Ascending aorta (tissue), 2 donors: ENCODE measurements at regions not wholly inside any gene's neighbourhood (a gene's known extent, or its start where the extent isn't known, plus 50 kb on each side); places are given as distances from the start of the nearest gene placed in this dataset.

Source experiments
- DNase-seq, 2 donors: peaks; one replicate each; pipeline ENCODE4 v3.0.0-alpha.2; 2019; ENCODE audit warnings: low spot score in 2 of 2
- H3K27ac ChIP-seq, 2 donors: fragments of 200-600 bp; sonication (generic); one replicate each; pipeline ENCODE4 v1.5.1; 2016 to 2017; ENCODE audit warnings: mild to moderate bottlenecking in 1 of 2
- H3K27me3 ChIP-seq: fragments of 200-600 bp; sonication (generic); one replicate; pipeline ENCODE4 v1.5.1; 2017
- H3K36me3 ChIP-seq, 2 donors: fragments of 200-600 bp; sonication (generic); one replicate each; pipeline ENCODE4 v1.5.1; 2016
- H3K4me1 ChIP-seq, 2 donors: fragments of 200-600 bp; sonication (generic); one replicate each; pipeline ENCODE4 v1.5.1; 2016 to 2017; ENCODE audit warnings: mild to moderate bottlenecking in 1 of 2
- H3K4me3 ChIP-seq, 2 donors: fragments of 200-600 bp; sonication (generic); one replicate each; pipeline ENCODE4 v1.5.1; 2016 to 2017; ENCODE audit warnings: mild to moderate bottlenecking in 1 of 2
- H3K9me3 ChIP-seq, 2 donors: fragments of 200-600 bp; sonication (generic); one replicate each; pipeline ENCODE4 v1.5.1; 2016
- CTCF ChIP-seq, 3 experiments: fragments of 200-600 bp in 2 of 3; fragments of 450-650 bp in 1 of 3; sonication (generic) in 2 of 3; IDR thresholded peaks; one replicate each; pipeline ENCODE4 v1.5.1; 2016 to 2019; ENCODE audit warnings: antibody characterized with exemption in 3 of 3, mild to moderate bottlenecking in 1 of 3, moderate library complexity in 1 of 3
- intact Hi-C: fragments of 100-400 bp; cut with DNase I; formaldehyde crosslinking; loops from one replicate; pipeline ENCODE4 v1.15.1; 2023

- Histone ChIP-seq H3K4me3 (no peak overlapping the region), H3K27me3 (no peaks in the 10 kb centered on the region), H3K9me3 (no peaks in the 10 kb centered on the region), H3K4me1 (no peaks in the 10 kb centered on the region), H3K27ac (no peak overlapping the region), H3K36me3 (no peaks in the 10 kb centered on the region)
- no peak for TF ChIP-seq CTCF (IDR thresholded peaks at IDR 0.05)
- intact Hi-C loops: no loop called here
- no peak for DNase-seq
Measured at GRCh38 chr1:213409971-213410370, 358.9 kb downstream of the RPS6KC1 start.

- H3K36me3 ChIP-seq: no peaks in the 10 kb centered on the region
- H3K4me1 ChIP-seq: no peaks in the 10 kb centered on the region
- no peaks in the 10 kb centered on the region for H3K27me3 ChIP-seq
- no peak overlapping the region for H3K4me3 ChIP-seq
- H3K9me3 ChIP-seq: no peaks in the 10 kb centered on the region
- DNase-seq: no peak
- TF ChIP-seq CTCF (IDR thresholded peaks at IDR 0.05): no peak
- H3K27ac ChIP-seq: no peak overlapping the region
- intact Hi-C loops: no loop called here
Measured at GRCh38 chr1:213414346-213414745, 363.3 kb downstream of the RPS6KC1 start.

GRCh38 chr1:213414911-213415310 lies 363.9 kb downstream of the RPS6KC1 start:
- no peak for TF ChIP-seq CTCF (IDR thresholded peaks at IDR 0.05)
- no peak for DNase-seq
- H3K4me1 ChIP-seq: no peaks in the 10 kb centered on the region
- intact Hi-C loops: no loop called here
- H3K9me3 ChIP-seq: no peaks in the 10 kb centered on the region
- no peak overlapping the region for H3K4me3 ChIP-seq
- no peaks in the 10 kb centered on the region for H3K27me3 ChIP-seq
- no peak overlapping the region for H3K27ac ChIP-seq
- no peaks in the 10 kb centered on the region for H3K36me3 ChIP-seq

- Histone ChIP-seq H3K36me3 (no peaks in the 10 kb centered on the region), H3K27ac (no peak overlapping the region), H3K4me3 (no peak overlapping the region), H3K9me3 (no peaks in the 10 kb centered on the region), H3K4me1 (no peaks in the 10 kb centered on the region), H3K27me3 (no peaks in the 10 kb centered on the region)
- intact Hi-C loops: no loop called here
- no peak for TF ChIP-seq CTCF (IDR thresholded peaks at IDR 0.05)
- no peak for DNase-seq
Measured at GRCh38 chr1:213415691-213416380, 364.8 kb downstream of the RPS6KC1 start.

GRCh38 chr1:213416461-213417224 lies 365.6 kb downstream of the RPS6KC1 start:
- no peak overlapping the region for H3K27ac ChIP-seq
- H3K36me3 ChIP-seq: no peaks in the 10 kb centered on the region
- intact Hi-C loops: no loop called here
- no peak for DNase-seq
- no peaks in the 10 kb centered on the region for H3K4me1 ChIP-seq
- H3K4me3 ChIP-seq: no peak overlapping the region
- no peak for TF ChIP-seq CTCF (IDR thresholded peaks at IDR 0.05)
- no peaks in the 10 kb centered on the region for H3K9me3 ChIP-seq
- H3K27me3 ChIP-seq: no peaks in the 10 kb centered on the region
